Cardiac muscle cell (in vitro differentiated cells and primary cell): ENCODE measurements at regions not wholly inside any gene's neighbourhood (a gene's known extent, or its start where the extent isn't known, plus 50 kb on each side); places are given as distances from the start of the nearest gene placed in this dataset.

Experiments
- DNase-seq, 2 donors: peaks; one replicate each; pipeline versions ENCODE4 v3.0.0 to v3.0.0-alpha.2; 2010 to 2017; ENCODE audit warnings: low read depth in 1 of 2, low spot score in 1 of 2
- H3K27ac ChIP-seq: fragments of 200-600 bp; sonication (generic); 2 replicates; pipeline ENCODE4 v1.5.1; 2016
- H3K27me3 ChIP-seq: fragments of 200-600 bp; sonication (generic); 2 replicates; pipeline ENCODE4 v1.6.0; 2016; ENCODE audit warnings: control low read depth
- H3K36me3 ChIP-seq: fragments of 200-600 bp; sonication (generic); 2 replicates; pipeline ENCODE4 v1.5.1; 2016; ENCODE audit warnings: control low read depth
- H3K4me1 ChIP-seq: fragments of 200-600 bp; sonication (generic); 2 replicates; pipeline ENCODE4 v1.8.1; 2017; ENCODE audit warnings: low read depth, mild to moderate bottlenecking, mixed run types
- H3K4me3 ChIP-seq: fragments of 200-600 bp; sonication (generic); 2 replicates; pipeline ENCODE4 v1.5.1; 2016; ENCODE audit warnings: mild to moderate bottlenecking
- H3K9me3 ChIP-seq: fragments of 200-600 bp; sonication (generic); 2 replicates; pipeline ENCODE4 v1.5.1; 2017; ENCODE audit warnings: low read depth, mild to moderate bottlenecking, control low read depth
- TF ChIP-seq, protein P1 (sequence below): IDR thresholded peaks from 2 replicates; pipeline ENCODE4 v1.5.1; 2012; ENCODE audit warnings: low read depth, mild to moderate bottlenecking, low read length

DNA sequence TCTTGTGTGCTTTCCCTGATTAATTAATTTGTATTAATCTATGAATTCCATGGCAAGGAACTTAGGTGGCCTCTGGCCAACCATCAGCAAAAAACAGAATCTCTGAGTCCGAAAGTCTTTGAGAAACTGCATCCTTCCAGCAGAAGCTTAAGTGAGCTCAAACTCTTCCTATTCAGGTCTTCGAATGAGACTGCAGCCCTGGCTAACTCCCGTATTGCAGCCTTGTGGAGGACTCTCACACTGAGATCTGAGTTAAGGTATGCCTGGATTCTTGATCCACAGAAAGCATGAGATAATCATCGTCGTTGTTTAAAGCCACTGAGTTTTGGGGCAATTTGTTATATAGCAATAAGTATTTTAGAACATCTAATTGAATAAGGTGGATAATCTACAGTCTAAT, 1143.9 kb upstream of the NXPH2 start:
- H3K9me3 ChIP-seq = no peaks in the 10 kb centered on the region
- peak in 1 of 2 donors; percentile 33 for DNase-seq
- TF ChIP-seq, protein P1, sequence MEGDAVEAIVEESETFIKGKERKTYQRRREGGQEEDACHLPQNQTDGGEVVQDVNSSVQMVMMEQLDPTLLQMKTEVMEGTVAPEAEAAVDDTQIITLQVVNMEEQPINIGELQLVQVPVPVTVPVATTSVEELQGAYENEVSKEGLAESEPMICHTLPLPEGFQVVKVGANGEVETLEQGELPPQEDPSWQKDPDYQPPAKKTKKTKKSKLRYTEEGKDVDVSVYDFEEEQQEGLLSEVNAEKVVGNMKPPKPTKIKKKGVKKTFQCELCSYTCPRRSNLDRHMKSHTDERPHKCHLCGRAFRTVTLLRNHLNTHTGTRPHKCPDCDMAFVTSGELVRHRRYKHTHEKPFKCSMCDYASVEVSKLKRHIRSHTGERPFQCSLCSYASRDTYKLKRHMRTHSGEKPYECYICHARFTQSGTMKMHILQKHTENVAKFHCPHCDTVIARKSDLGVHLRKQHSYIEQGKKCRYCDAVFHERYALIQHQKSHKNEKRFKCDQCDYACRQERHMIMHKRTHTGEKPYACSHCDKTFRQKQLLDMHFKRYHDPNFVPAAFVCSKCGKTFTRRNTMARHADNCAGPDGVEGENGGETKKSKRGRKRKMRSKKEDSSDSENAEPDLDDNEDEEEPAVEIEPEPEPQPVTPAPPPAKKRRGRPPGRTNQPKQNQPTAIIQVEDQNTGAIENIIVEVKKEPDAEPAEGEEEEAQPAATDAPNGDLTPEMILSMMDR = no peak
- H3K4me1 ChIP-seq = peaks cover 15% of the 10 kb centered on the region
- H3K27me3 ChIP-seq = no peaks in the 10 kb centered on the region
- no peak overlapping the region for H3K4me3 ChIP-seq
- no peak overlapping the region for H3K27ac ChIP-seq
- no peaks in the 10 kb centered on the region for H3K36me3 ChIP-seq

DNA sequence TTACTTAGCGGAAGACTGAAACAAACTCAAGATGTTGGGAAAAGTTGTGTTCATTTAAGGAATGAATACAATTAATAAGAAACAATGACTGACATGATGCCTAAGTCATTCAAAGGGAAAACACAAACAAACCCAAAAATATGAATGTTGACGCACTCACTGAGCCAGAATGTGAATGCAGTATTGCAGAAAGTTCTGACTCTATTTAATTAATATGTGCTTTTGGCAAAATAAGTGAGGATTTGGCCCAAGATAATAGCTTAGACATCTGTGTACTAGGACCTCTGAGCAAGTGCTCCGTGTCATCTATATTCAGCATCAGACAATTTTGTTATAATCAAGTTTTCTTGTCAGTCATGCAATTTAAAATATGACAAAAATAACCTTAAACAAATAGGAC, 1138.8 kb upstream of the NXPH2 start:
- TF ChIP-seq, protein P1 = no peak
- no peak for DNase-seq
- no peaks in the 10 kb centered on the region for H3K9me3 ChIP-seq
- H3K36me3 ChIP-seq = no peaks in the 10 kb centered on the region
- no peaks in the 10 kb centered on the region for H3K27me3 ChIP-seq
- no peak overlapping the region for H3K27ac ChIP-seq
- no peaks in the 10 kb centered on the region for H3K4me1 ChIP-seq
- no peak overlapping the region for H3K4me3 ChIP-seq

DNA sequence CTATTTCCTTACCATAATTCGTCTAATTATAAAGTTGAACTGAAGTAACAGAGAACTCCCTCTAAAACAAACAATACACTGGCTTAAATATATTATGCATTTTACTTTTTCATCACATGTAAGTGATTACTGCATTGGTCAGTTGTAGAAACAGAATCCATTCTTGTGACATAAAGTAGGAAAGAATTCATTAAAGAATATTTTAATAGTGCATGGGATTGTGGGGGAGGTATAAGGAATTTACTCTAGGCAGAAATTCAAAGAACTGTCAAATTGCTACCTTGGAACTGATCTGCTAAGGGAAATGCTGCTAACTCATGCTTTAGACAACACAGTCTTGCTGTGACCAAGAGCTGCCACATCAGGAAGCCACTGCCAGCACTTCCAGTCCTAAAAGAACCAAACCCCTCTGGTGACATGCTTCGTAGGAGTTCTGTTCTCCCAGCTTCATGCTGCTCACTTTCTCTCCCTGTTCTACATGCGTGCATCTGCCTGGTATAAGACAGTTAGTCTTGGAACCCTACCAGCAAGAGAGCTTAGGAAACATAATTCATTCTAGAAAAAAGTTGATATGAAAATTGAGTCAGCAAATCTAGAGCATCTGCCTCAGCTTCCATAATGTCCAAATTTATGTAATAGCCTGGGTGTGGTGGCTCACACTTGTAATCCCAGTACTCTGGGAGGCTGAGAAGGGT, 1137.6 kb upstream of the NXPH2 start:
- no peaks in the 10 kb centered on the region for H3K9me3 ChIP-seq
- H3K4me1 ChIP-seq = no peaks in the 10 kb centered on the region
- TF ChIP-seq, protein P1 = no peak
- no peaks in the 10 kb centered on the region for H3K27me3 ChIP-seq
- no peak overlapping the region for H3K4me3 ChIP-seq
- H3K27ac ChIP-seq = no peak overlapping the region
- DNase-seq = peak in 1 of 2 donors; percentile 7
- H3K36me3 ChIP-seq = no peaks in the 10 kb centered on the region

DNA sequence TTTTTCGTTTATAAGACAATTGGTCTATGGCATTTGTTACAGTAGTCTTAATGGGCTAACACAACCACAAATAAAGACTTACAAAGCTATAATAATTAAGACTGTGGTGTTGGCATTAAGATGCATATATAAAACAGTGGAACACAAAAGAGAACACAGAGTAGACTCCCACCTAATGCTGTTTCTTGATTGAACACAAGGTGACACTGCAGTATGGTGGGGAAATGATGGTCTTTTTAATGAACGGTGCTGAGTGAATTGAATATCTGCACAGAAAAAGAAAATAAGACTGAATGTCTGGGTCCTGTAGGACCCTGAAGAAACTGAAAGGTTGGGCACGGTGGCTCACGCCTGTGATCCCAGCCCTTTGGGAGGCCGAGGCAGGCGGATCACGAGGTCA, 1136.6 kb upstream of the NXPH2 start:
- H3K4me1 ChIP-seq = no peaks in the 10 kb centered on the region
- H3K27me3 ChIP-seq = no peaks in the 10 kb centered on the region
- no peak overlapping the region for H3K4me3 ChIP-seq
- no peak for DNase-seq
- no peak overlapping the region for H3K27ac ChIP-seq
- no peaks in the 10 kb centered on the region for H3K9me3 ChIP-seq
- H3K36me3 ChIP-seq = no peaks in the 10 kb centered on the region
- TF ChIP-seq, protein P1 = no peak

DNA sequence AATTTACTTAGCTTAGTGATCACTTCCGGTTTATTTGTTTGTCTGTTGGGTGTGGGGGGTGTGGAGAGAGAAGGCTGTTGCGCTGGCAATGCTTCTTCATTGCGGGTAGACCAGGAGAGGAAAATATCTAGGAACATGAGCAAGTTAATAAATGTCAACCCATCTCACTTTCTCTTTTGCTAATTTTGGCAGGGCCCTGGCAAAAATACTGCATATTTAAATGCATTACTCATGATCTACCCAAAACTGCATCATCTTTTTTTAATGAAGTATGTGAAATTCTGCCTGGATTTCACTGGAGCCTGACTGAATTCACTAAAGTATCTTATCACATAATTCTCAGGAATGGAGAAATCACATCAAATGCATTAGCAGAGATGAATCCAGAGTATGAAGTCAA, 1131.0 kb upstream of the NXPH2 start:
- DNase-seq = no peak
- Histone ChIP-seq H3K27me3 (no peaks in the 10 kb centered on the region), H3K27ac (no peak overlapping the region), H3K4me1 (no peaks in the 10 kb centered on the region), H3K36me3 (no peaks in the 10 kb centered on the region), H3K9me3 (no peaks in the 10 kb centered on the region), H3K4me3 (no peak overlapping the region)
- TF ChIP-seq, protein P1 = no peak
